IMR-90 (cell line): ENCODE measurements at regions not wholly inside any gene's neighbourhood (a gene's known extent, or its start where the extent isn't known, plus 50 kb on each side); places are given as distances from the start of the nearest gene placed in this dataset.

Experiments used
- ATAC-seq: fragments of 200-7000 bp; cut with Tn5 transposase; 2 replicates; pipeline ENCODE4 v1.9.1; 2020; ENCODE audit warnings: low read depth, mild to moderate bottlenecking, moderate library complexity
- BruUV-seq: library from RNA; stranded (reverse); fragments of 400-500 nt; replicated peaks from 2 replicates; lab custom pipeline; 2021; lab: Mats Ljungman, UMichigan
- CTCF ChIA-PET: fragments of 300-600 bp; formaldehyde crosslinking; extraction: SDS; loops from one replicate; lab custom pipeline; 2021; ENCODE audit warnings: antibody characterized with exemption; lab: Yijun Ruan, JAX
- POLR2A ChIA-PET: fragments of 300-600 bp; sonication (Branson Sonifier 250); formaldehyde crosslinking; loops from one replicate; lab custom pipeline; 2022; ENCODE audit warnings: antibody characterized with exemption; ENCODE audit not compliant: unreplicated experiment; lab: Charles Lee
- DNase-seq: peaks from one replicate; pipeline ENCODE4 v3.0.0; 2013
- H2AFZ ChIP-seq: replicated peaks from 2 replicates; pipeline ENCODE3; 2013; ENCODE audit warnings: low read length, mild to moderate bottlenecking; ENCODE audit not compliant: poor library complexity
- H2AK5ac ChIP-seq: 2 replicates; pipeline ENCODE4 v1.6.1; 2013; ENCODE audit warnings: low read depth, low read length, inconsistent platforms
- H2AK9ac ChIP-seq: replicated peaks from 2 replicates; pipeline ENCODE3; 2013; ENCODE audit warnings: mild to moderate bottlenecking, low read depth, low read length, moderate library complexity; ENCODE audit not compliant: poor library complexity
- H2BK120ac ChIP-seq: 2 replicates; pipeline ENCODE4 v1.6.1; 2013; ENCODE audit warnings: low read depth, low read length, inconsistent platforms
- H2BK15ac ChIP-seq: 3 replicates; pipeline ENCODE4 v1.6.1; 2013; ENCODE audit warnings: low read depth, low read length, inconsistent platforms
- H2BK20ac ChIP-seq: 2 replicates; pipeline ENCODE4 v1.6.1; 2013; ENCODE audit warnings: low read depth, mild to moderate bottlenecking, inconsistent platforms, low read length, moderate library complexity
- H2BK5ac ChIP-seq: 2 replicates; pipeline ENCODE4 v1.6.1; 2013; ENCODE audit warnings: mild to moderate bottlenecking, low read depth, low read length, inconsistent platforms; ENCODE audit not compliant: poor library complexity, severe bottlenecking
- H3K14ac ChIP-seq: replicated peaks from 2 replicates; pipeline ENCODE4 v1.6.1; 2013; ENCODE audit warnings: low read depth, low read length, inconsistent platforms
- H3K18ac ChIP-seq: 2 replicates; pipeline ENCODE4 v1.6.1; 2013; ENCODE audit warnings: low read depth, low read length, control low read depth
- H3K23ac ChIP-seq: 2 replicates; pipeline ENCODE4 v1.6.1; 2013; ENCODE audit warnings: low read depth, low read length, inconsistent platforms
- H3K27ac ChIP-seq: 2 replicates; pipeline ENCODE4 v1.5.1; 2013; ENCODE audit warnings: mild to moderate bottlenecking, control low read depth, low read length; ENCODE audit not compliant: insufficient read depth
- H3K27me3 ChIP-seq: 2 replicates; pipeline ENCODE4 v1.6.1; 2013; ENCODE audit warnings: low read length; ENCODE audit not compliant: control insufficient read depth, insufficient read depth
- H3K36me3 ChIP-seq: 2 replicates; pipeline ENCODE4 v1.6.1; 2013; ENCODE audit warnings: low read length, mixed read lengths; ENCODE audit not compliant: control insufficient read depth, insufficient read depth
- H3K4ac ChIP-seq: 2 replicates; pipeline ENCODE4 v1.6.1; 2013; ENCODE audit warnings: low read depth, low read length, inconsistent platforms
- H3K4me1 ChIP-seq: 2 replicates; pipeline ENCODE4 v1.6.1; 2013; ENCODE audit warnings: low read length, mixed read lengths; ENCODE audit not compliant: control insufficient read depth, insufficient read depth
- H3K4me2 ChIP-seq: 2 replicates; pipeline ENCODE4 v1.6.1; 2013; ENCODE audit warnings: low read depth, mild to moderate bottlenecking, control low read depth, low read length, moderate library complexity
- H3K4me3 ChIP-seq: 2 replicates; pipeline ENCODE4 v1.5.1; 2013; ENCODE audit warnings: low read depth, mild to moderate bottlenecking, control low read depth, low read length, moderate library complexity; ENCODE audit not compliant: insufficient read depth
- H3K56ac ChIP-seq: 2 replicates; pipeline ENCODE4 v1.6.1; 2013; ENCODE audit warnings: low read length, inconsistent platforms; ENCODE audit not compliant: insufficient read depth; ENCODE audit errors: extremely low read depth
- H3K79me1 ChIP-seq, 2 experiments: 2 replicates each; pipeline ENCODE4 v1.6.1; 2013; ENCODE audit warnings: low read length in 2 of 2, inconsistent platforms in 1 of 2, low read depth in 1 of 2
- H3K9ac ChIP-seq: 2 replicates; pipeline ENCODE4 v1.6.1; 2013; ENCODE audit warnings: low read depth, low read length, control low read depth
- H3K9me1 ChIP-seq: 2 replicates; pipeline ENCODE4 v1.6.1; 2013; ENCODE audit warnings: low read length, inconsistent platforms; ENCODE audit not compliant: insufficient read depth
- H3K9me3 ChIP-seq: 2 replicates; pipeline ENCODE4 v1.6.1; 2013; ENCODE audit warnings: low read length; ENCODE audit not compliant: control insufficient read depth, insufficient read depth
- H4K20me1 ChIP-seq: 2 replicates; pipeline ENCODE4 v1.6.1; 2013; ENCODE audit warnings: low read length, inconsistent platforms; ENCODE audit not compliant: insufficient read depth
- H4K5ac ChIP-seq: 2 replicates; pipeline ENCODE4 v1.6.1; 2013; ENCODE audit warnings: mild to moderate bottlenecking, low read depth, low read length, control low read depth
- H4K8ac ChIP-seq, 2 experiments: 2 replicates each; pipeline ENCODE4 v1.6.1; 2013; ENCODE audit warnings: low read depth in 2 of 2, low read length in 2 of 2, control low read depth in 1 of 2, inconsistent platforms in 1 of 2
- H4K91ac ChIP-seq: 2 replicates; pipeline ENCODE4 v1.6.1; 2013; ENCODE audit warnings: low read depth, low read length, inconsistent platforms; ENCODE audit not compliant: insufficient read depth
- SMC3 ChIP-seq: fragments of 150-350 bp; IDR thresholded peaks from 2 replicates; pipeline ENCODE4 v1.6.1; 2016; ENCODE audit warnings: low read depth, mild to moderate bottlenecking, antibody characterized with exemption, low read length, moderate library complexity
- WGBS, 2 experiments: methylation state at CpG; one replicate each; pipeline versions ENCODE4 v1.1.5 to v1.1.7; 2013; ENCODE audit warnings: missing lambda C conversion rate in 2 of 2; ENCODE audit not compliant: insufficient read length in 1 of 2; ENCODE audit errors: extremely low coverage in 2 of 2; 5-methylcytosine and 5-hydroxymethylcytosine counted together
- dilution Hi-C: fragments of 300-500 bp; cut with HindIII; formaldehyde crosslinking; loops from one replicate; pipeline ENCODE4 v1.14.3; 2018; ENCODE audit warnings: low sequenced_read_pairs; ENCODE audit not compliant: unreplicated experiment
- in situ Hi-C: fragments of 300-500 bp; cut with MboI; formaldehyde crosslinking; loops from 3 replicates; pipeline ENCODE4 v1.14.3; 2019; ENCODE audit warnings: low sequenced_read_pairs, inconsistent platforms, mixed read lengths
- intact Hi-C: fragments of 100-400 bp; cut with micrococcal nuclease; formaldehyde crosslinking; loops from 2 replicates; pipeline ENCODE4 v1.10.0; 2022

GRCh38 chr11:114921697-114922096 lies 243.4 kb downstream of the NXPE2 start:
- no peak overlapping the region for H3K4me2 ChIP-seq
- no peak overlapping the region for H4K8ac ChIP-seq
- H3K4me3 ChIP-seq: no peak overlapping the region
- in situ Hi-C loops (no loop called here), dilution Hi-C loops (no loop called here), intact Hi-C loops (no loop called here)
- POLR2A ChIA-PET: no interaction called here
- no peaks in the 10 kb centered on the region for H4K20me1 ChIP-seq
- DNase-seq (no peak), ATAC-seq (no peak)
- no CpG with 5 or more reads among the region's 2 CpGs for WGBS, 2 experiments
- H3K79me1 ChIP-seq: no peaks in the 10 kb centered on the region
- H2BK15ac ChIP-seq: no peak overlapping the region
- no peak overlapping the region for H3K23ac ChIP-seq
- H3K56ac ChIP-seq: no peak overlapping the region
- H3K18ac ChIP-seq: no peak overlapping the region
- H2AK5ac ChIP-seq: no peak overlapping the region
- no peak overlapping the region for H2BK5ac ChIP-seq
- H2BK20ac ChIP-seq: no peak overlapping the region
- no peak overlapping the region for H2AFZ ChIP-seq
- no peaks in the 10 kb centered on the region for H3K4me1 ChIP-seq
- H2AK9ac ChIP-seq: no peak overlapping the region
- no peaks in the 10 kb centered on the region for H3K36me3 ChIP-seq
- TF ChIP-seq SMC3: no peak
- H2BK120ac ChIP-seq: no peak overlapping the region
- no TSS peak for BruUV-seq
- peaks cover 12% of the 10 kb centered on the region for H3K9me3 ChIP-seq
- no peaks in the 10 kb centered on the region for H3K27me3 ChIP-seq
- no peak overlapping the region for H3K27ac ChIP-seq
- CTCF ChIA-PET: interaction anchor here (0.6 kb wide), 1 partner anchor 1076 kb away, joined by 4 read pairs; no protein-coding TSS in a partner anchor
- H4K91ac ChIP-seq: no peak overlapping the region
- H3K14ac ChIP-seq: no peak overlapping the region
- H3K9me1 ChIP-seq: no peaks in the 10 kb centered on the region
- no peak overlapping the region for H3K9ac ChIP-seq
- H4K5ac ChIP-seq: no peak overlapping the region
- no peak overlapping the region for H3K4ac ChIP-seq
